Activated CD4-positive, alpha-beta T cell treated with anti-CD3 and anti-CD28 coated beads for 24 hours (primary cell): ENCODE measurements at regions not wholly inside any gene's neighbourhood (a gene's known extent, or its start where the extent isn't known, plus 50 kb on each side); places are given as distances from the start of the nearest gene placed in this dataset.
"Not testable (repeated sequence)": the region's sequence is repeated elsewhere in the genome, so short reads cannot be mapped to it uniquely, and the experiment has no call there.

Source experiments
- DNase-seq, 2 donors: peaks; one replicate each; pipeline ENCODE4 v3.0.0-alpha.2; 2020; ENCODE audit warnings: low read depth in 2 of 2

- no peak for DNase-seq
Measured at GRCh38 chr18:47728921-47729320, 201.5 kb downstream of the SMAD2 start.

DNA sequence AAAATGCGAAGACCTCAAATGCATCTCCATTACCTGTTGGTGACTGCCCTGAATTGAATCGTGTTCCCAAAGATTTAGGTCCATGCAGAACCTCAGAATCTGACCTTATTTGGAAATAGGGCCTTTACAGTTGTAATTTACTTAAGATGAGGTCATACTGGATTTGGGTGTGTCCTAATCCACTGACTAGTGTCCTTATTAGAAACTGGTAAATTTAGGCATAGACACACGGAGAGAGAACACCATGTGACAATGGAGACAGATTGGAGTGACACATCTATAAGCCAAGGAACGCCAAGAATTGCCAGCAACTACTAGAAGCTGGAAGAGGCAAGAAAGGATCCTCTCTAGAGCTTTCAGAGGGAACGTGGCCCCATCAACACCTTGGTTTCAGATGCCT, 203.1 kb downstream of the SMAD2 start:
- DNase-seq: no peak

- no peak for DNase-seq
Measured at GRCh38 chr18:47726550-47726949, 203.9 kb downstream of the SMAD2 start.

DNA sequence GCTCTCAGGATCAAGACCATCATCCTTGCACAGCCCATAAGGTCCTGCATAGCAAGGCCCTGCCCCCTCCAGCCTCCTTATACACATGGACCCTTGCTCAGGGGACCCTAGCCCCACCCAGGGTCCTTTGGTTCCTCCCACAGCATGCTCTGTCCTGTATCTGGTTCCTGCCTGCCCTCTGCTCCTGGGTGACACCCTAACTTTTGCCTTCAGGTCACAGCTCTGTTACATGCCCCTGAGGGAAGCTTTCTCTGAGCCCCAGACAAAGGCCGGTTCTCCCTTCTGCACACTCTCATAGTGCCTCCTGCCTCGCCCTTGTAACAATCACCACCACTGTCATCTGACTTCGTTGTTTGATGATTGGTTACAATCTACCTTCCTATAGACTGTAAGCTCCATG, 204.8 kb downstream of the SMAD2 start:
- no peak for DNase-seq

DNA sequence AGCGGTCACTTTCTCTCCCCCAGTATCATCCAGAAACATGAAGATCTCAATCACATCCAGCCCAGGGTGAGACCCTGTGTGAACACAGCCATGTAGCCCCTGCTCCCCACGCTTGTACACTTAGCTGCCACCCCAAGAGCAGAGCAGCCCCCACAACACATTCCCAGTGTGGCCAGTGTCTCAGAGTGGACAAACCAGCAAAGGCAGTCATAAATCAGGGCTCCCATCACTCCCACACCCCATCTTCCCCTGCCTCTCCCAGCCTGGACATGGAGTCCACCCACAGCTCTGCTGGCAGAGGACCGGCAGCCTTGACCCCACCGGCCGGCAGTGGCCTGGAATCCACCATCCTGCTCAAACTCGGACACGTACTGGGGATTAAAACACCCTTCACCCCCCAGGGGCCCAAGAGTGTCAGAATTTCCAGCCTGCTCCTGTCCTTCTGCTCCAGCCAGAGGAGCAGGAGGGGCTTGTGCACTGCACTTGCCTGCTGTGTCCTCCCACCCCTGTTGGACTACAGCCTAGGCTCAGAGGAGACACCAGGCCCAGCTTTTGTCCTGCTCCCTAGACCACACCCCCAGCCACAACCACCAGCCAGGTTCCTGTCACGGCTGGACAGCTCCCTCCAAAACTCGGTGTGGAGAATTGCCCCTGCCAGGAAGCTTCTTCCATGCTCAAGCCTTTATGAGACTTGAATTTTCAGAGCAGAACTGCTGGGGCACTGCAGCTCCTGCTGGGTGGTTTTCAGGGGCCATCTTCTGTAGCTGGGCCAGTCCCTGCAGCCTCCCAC, 206.1 kb downstream of the SMAD2 start:
- DNase-seq: no peak

DNA sequence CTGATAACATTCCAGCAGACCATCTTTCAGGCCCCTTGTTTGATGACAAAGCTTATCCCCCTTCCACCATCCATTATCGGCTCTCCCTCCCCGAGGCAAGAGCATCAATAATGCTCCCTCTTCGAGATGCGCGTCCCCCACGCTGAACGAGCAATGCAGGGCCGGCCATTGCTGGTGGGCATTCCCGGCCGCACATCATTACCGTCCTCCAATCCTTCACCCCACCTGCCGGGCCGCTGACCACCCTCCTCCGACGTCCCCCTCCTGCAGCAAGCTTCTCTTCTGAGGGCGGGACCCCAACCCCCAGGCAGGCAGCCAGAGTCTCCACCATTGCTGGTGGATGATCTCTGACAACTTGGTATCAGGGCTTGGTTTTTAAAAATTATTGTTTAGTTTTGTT, 208.6 kb downstream of the SMAD2 start:
- no peak for DNase-seq

DNA sequence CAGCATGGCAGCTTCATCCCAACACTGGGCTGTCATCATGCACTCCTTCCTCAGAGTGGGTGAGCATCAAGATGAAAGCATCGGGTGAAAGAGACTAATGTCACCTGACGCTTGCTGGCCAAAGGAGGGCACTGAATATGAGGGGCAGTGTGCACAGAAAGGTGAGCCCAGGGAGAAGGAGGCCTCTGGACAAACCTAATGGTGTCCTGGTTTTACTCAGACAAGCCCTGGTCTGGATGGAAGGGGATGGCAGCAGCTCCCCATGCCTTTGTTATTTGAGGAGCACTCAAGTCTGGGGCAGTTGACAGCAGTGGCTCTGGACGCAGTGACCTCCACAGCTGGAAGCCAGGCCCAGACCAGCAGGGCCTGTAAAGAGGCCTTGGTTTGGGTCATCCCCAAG, 209.7 kb downstream of the SMAD2 start:
- no peak for DNase-seq

GRCh38 chr18:47719096-47719780, 211.2 kb downstream of the SMAD2 start:
- no peak for DNase-seq

DNA sequence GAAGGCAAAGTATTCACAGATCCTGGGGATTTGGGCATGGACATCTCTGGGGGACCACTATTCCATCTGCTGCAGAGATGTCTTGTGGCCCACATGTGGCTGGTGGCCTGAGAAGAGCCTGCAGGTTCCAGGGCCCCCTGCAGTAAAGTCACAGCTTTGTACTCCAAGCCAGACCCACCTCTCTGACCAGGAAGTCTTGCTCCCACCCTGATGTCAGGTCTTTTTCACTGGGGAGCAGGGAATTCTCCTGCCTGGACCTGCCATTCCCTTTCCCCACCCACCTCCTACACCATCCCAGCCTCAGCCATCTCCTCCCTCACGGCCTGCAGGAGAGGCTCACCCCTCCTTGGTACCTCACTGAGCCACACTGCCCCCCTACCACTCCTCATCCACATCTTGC, 211.8 kb downstream of the SMAD2 start:
- no peak for DNase-seq

- no peak for DNase-seq
Measured at GRCh38 chr18:47717257-47717656, 213.2 kb downstream of the SMAD2 start.

DNA sequence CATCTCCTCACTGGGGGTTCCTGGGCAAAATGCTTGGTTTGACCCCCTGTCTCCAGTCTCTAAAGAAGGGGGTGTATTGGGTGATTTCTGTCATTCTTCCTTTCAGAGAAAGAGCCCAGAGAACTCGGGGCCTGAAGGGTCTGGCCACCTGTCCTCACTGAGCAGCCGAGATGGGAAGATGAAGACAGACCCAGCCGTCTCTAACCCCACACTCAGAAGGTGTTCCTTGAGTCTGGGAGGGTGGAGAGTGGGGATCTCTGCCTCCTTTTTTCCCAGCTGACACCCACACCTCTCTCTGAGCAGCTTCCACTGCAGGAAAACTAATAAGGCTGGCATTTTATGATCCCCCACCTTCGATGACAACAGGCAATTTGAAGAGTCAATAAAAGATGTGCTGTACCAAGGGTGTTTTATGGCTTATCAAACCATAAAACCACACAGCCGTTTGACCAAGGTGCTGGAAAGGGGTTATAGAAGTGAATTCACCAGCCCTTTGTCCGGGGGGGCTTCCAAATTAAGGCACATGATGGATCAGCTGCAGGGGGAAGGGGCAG, 213.8 kb downstream of the SMAD2 start:
- no peak for DNase-seq

DNA sequence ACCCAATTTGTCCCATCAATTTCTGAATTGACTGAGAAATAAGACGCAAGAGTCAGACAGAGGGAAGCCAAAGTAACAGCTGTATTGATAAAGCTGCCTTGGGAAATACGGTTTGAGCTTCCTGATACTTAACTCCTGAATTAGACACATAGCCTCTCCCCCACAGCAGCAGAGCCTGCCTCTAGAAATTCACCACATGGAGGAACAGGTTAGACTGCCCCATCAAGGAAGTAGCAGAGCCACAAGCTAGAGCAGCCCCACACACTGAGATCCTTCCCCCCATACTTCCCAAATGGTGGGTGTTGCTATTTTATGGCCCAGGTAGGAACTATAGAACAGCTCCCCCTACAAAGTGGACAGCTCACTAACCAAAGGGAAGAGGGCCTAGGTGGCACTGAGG, 220.0 kb downstream of the SMAD2 start:
- no peak for DNase-seq

GRCh38 chr18:47709556-47709955, 220.9 kb downstream of the SMAD2 start:
- DNase-seq: no peak

DNA sequence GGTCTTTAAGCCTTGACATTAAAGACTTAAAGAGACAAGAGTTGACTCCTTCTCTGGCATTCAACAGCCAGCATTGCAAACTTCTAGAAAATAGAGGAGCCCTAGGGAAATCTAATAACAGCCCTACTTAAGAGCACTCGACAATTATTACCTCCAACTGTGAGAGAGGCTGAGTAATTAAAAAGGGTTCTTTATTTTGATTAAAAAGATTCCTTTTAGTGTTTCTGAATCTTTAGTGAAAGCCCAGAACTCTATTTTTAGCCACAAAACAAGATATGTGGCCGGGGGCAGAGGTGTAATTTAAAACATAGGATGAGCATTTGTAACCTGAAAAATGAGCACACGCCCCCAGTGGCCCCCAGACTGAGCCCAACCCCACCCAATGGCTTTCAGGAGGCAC, 222.3 kb downstream of the SMAD2 start:
- no peak for DNase-seq

DNA sequence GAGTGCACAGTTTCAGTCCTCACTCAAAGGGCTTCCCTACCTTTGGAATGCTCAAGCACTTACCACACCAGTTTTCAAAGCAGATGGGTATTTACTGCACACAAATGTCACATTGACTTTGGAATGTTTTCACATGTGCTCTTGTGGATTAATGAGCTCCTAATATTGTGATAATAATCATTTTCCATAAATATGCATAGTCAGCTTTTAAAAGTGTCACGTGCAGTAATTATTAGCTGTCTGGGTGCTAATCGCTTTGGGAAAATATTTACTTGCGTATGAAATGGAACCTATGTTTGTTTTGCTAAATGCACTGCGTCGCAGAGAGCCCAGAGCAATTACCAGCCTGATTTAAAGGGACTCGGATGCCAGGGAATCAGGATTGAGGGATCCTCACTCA, 229.3 kb downstream of the SMAD2 start:
- no peak for DNase-seq

DNA sequence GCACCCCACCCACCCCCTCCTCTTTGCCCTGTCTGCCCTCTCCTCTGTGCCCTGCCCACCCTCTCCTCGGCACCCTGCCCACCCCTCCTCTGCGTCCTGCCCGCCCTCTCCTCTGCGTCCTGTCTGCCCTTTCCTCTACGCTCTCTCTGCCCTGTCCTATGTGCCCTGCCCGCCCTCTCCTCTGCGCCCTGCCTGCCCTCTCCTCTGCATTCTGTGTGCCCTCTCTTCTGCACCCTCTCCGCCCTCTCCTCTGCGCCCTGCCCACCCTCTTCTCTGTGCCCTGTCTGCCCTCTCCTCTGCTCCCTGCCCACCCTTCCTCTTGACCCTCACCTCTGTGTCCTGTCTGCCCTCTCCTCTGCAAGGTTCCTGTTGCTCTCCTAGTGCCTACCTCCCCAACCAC, 233.6 kb downstream of the SMAD2 start:
- DNase-seq: no peak

DNA sequence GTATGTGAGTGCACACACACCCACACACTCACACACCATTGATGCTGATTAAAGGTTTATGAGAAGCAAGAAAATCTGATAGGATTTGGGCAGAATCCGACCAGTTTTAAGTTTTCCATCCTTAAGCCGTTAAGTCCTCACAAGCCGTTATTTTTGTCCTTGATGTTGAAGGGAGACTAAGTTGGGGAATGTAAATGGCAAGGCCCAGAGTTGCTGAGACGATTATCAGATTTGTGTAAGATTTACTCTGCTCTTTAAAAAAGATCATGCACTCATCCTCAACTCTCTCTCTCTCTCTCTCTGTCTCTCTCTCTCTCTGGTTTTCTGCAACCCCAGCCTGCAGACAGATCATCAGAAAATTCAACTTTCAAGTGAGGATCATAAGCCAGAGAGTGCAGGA, 238.8 kb downstream of the SMAD2 start:
- no peak for DNase-seq

GRCh38 chr18:47690778-47691177, 239.7 kb downstream of the SMAD2 start:
- not testable (repeated sequence) for DNase-seq

DNA sequence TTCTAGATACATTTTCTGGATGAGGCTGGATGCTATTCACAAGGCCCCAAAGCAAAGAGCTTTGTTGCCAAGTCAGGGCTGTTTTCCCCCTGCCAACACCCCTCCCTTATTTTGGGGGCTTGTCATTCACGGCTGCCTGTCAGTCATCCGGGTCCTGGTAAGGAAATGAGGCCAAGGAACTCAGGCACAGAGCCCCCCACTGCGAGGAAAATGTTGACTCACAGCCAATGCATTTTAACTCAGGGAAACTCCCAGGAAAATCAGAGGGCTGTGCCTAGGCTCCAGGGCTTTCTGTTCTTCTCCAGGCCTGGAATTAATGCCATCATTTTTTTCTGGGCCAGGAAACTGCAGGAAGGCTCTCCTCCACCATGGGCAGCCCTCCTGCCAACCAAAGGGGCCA, 241.1 kb downstream of the SMAD2 start:
- no peak for DNase-seq

DNA sequence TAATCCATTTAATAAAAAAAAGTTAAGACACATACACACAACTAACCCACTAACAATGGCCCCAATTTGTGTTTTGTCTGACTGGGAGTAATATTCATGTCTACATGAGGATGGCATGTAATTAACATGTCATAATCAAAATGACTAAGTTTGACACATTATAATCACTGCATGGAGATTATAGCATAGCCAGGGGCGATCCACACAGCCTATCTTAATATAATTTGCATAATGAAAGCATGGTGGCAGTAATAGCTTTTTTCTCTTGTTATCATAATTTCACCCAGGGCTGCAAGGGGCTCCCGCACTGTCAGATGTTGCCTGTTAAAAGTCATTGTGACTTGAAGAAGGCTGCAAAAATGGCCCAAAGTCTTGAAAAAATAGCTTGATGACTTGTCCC, 243.7 kb downstream of the SMAD2 start:
- no peak for DNase-seq

GRCh38 chr18:47683774-47684173, 246.7 kb downstream of the SMAD2 start:
- no peak for DNase-seq

GRCh38 chr18:47682876-47683275, 247.6 kb downstream of the SMAD2 start:
- DNase-seq: no peak

GRCh38 chr18:47680488-47680887, 250.0 kb downstream of the SMAD2 start:
- DNase-seq: no peak
